OCI-LY1 (cell line): ENCODE measurements at regions not wholly inside any gene's neighbourhood (a gene's known extent, or its start where the extent isn't known, plus 50 kb on each side); places are given as distances from the start of the nearest gene placed in this dataset.
"Not testable (repeated sequence)": the region's sequence is repeated elsewhere in the genome, so short reads cannot be mapped to it uniquely, and the experiment has no call there.

Source experiments
- H2AFZ ChIP-seq: fragments of 200-600 bp; sonication (generic), shearing (Covaris generic); 2 replicates; pipeline ENCODE4 v1.6.0; 2014; ENCODE audit warnings: antibody characterized with exemption, mild to moderate bottlenecking, low read length
- H3F3A ChIP-seq: fragments of 200-600 bp; sonication (generic), shearing (Covaris generic); 2 replicates; pipeline ENCODE4 v1.6.0; 2014; ENCODE audit warnings: mild to moderate bottlenecking, antibody characterized with exemption, low read length, moderate library complexity; ENCODE audit not compliant: insufficient read depth
- H3K27ac ChIP-seq: fragments of 200-600 bp; sonication (generic); 2 replicates; pipeline ENCODE4 v1.5.1; 2014; ENCODE audit warnings: low read length, mixed run types, mild to moderate bottlenecking, low read depth; ENCODE audit not compliant: poor library complexity, severe bottlenecking
- H3K27me3 ChIP-seq: fragments of 200-600 bp; sonication (generic); 2 replicates; pipeline ENCODE4 v1.6.0; 2014; ENCODE audit warnings: antibody characterized with exemption, mild to moderate bottlenecking, low read length, moderate library complexity; ENCODE audit not compliant: insufficient read depth
- H3K36me3 ChIP-seq: fragments of 200-600 bp; sonication (generic); 2 replicates; pipeline ENCODE4 v1.6.1; 2014; ENCODE audit warnings: mild to moderate bottlenecking, antibody characterized with exemption, low read length, moderate library complexity, mixed read lengths; ENCODE audit not compliant: insufficient read depth
- H3K4me1 ChIP-seq: fragments of 200-600 bp; sonication (generic); 2 replicates; pipeline ENCODE4 v1.5.1; 2014; ENCODE audit warnings: mild to moderate bottlenecking, low read length, moderate library complexity; ENCODE audit not compliant: insufficient read depth, severe bottlenecking
- H3K4me2 ChIP-seq: fragments of 200-600 bp; sonication (generic), shearing (Covaris generic); 2 replicates; pipeline ENCODE4 v1.6.1; 2014; ENCODE audit warnings: low read length
- H3K4me3 ChIP-seq: fragments of 200-600 bp; sonication (generic); 2 replicates; pipeline ENCODE4 v1.5.1; 2014; ENCODE audit warnings: low read length, low read depth, mild to moderate bottlenecking, mixed read lengths; ENCODE audit not compliant: poor library complexity, severe bottlenecking
- H3K79me2 ChIP-seq: fragments of 200-600 bp; shearing (Covaris generic); 2 replicates; pipeline ENCODE4 v1.6.1; 2016; ENCODE audit warnings: mixed run types, low read length, mixed read lengths; ENCODE audit not compliant: insufficient read depth
- H3K9ac ChIP-seq: fragments of 200-600 bp; sonication (generic), shearing (Covaris generic); 2 replicates; pipeline ENCODE4 v1.6.1; 2014; ENCODE audit warnings: mild to moderate bottlenecking, low read length, mixed read lengths
- H3K9me2 ChIP-seq: fragments of 200-600 bp; sonication (generic), shearing (Covaris generic); 2 replicates; pipeline ENCODE4 v1.6.1; 2014; ENCODE audit warnings: low read depth, mild to moderate bottlenecking, low read length, mixed read lengths
- H3K9me3 ChIP-seq: fragments of 200-600 bp; shearing (Covaris generic); 2 replicates; pipeline ENCODE4 v1.6.1; 2014; ENCODE audit warnings: low read length, mixed read lengths
- H4K20me1 ChIP-seq: fragments of 200-600 bp; sonication (generic), shearing (Covaris generic); 2 replicates; pipeline ENCODE4 v1.6.0; 2016; ENCODE audit warnings: mild to moderate bottlenecking, low read length; ENCODE audit not compliant: insufficient read depth
- EZH2 ChIP-seq: fragments of 200-600 bp; sonication (generic), shearing (Covaris generic); IDR thresholded peaks from 2 replicates; pipeline ENCODE4 v1.8.0; 2017; ENCODE audit warnings: borderline replicate concordance, mixed run types, mild to moderate bottlenecking, antibody characterized with exemption, low read length, moderate library complexity, mixed read lengths
- TF ChIP-seq, protein P1 (sequence below): fragments of 200-600 bp; sonication (generic), shearing (Covaris generic); IDR thresholded peaks from 2 replicates; pipeline ENCODE4 v1.5.1; 2017; ENCODE audit warnings: mild to moderate bottlenecking, antibody characterized with exemption, low read length, moderate library complexity, mixed read lengths

GRCh38 chrX:7993873-7994272 is 66.7 kb upstream of the PNPLA4 start:
- Histone ChIP-seq H3K9ac (no peak overlapping the region), H3K9me2 (no peaks in the 10 kb centered on the region)
- TF ChIP-seq, protein P1, sequence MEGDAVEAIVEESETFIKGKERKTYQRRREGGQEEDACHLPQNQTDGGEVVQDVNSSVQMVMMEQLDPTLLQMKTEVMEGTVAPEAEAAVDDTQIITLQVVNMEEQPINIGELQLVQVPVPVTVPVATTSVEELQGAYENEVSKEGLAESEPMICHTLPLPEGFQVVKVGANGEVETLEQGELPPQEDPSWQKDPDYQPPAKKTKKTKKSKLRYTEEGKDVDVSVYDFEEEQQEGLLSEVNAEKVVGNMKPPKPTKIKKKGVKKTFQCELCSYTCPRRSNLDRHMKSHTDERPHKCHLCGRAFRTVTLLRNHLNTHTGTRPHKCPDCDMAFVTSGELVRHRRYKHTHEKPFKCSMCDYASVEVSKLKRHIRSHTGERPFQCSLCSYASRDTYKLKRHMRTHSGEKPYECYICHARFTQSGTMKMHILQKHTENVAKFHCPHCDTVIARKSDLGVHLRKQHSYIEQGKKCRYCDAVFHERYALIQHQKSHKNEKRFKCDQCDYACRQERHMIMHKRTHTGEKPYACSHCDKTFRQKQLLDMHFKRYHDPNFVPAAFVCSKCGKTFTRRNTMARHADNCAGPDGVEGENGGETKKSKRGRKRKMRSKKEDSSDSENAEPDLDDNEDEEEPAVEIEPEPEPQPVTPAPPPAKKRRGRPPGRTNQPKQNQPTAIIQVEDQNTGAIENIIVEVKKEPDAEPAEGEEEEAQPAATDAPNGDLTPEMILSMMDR, result no peak
- TF ChIP-seq EZH2, result no peak

GRCh38 chrX:7988013-7988759 is 61.0 kb upstream of the PNPLA4 start:
- not testable (repeated sequence) for H3K4me3 ChIP-seq, H3K9me3 ChIP-seq, H3K4me2 ChIP-seq, H2AFZ ChIP-seq, H3K27me3 ChIP-seq, H3F3A ChIP-seq, H3K9me2 ChIP-seq, H3K36me3 ChIP-seq, H3K79me2 ChIP-seq, H3K27ac ChIP-seq, H3K4me1 ChIP-seq, H3K9ac ChIP-seq, H4K20me1 ChIP-seq

More at GRCh38 chrX:7993873-7994272, 66.7 kb upstream of the PNPLA4 start:
- Histone ChIP-seq H3K27me3 (no peaks in the 10 kb centered on the region), H4K20me1 (no peaks in the 10 kb centered on the region), H3K9me3 (no peaks in the 10 kb centered on the region), H3F3A (no peaks in the 10 kb centered on the region), H3K36me3 (no peaks in the 10 kb centered on the region), H3K4me1 (no peaks in the 10 kb centered on the region), H2AFZ (no peak overlapping the region), H3K27ac (no peak overlapping the region), H3K79me2 (no peaks in the 10 kb centered on the region), H3K4me2 (no peak overlapping the region), H3K4me3 (no peak overlapping the region)

- H3K79me2 ChIP-seq, result no peaks in the 10 kb centered on the region
- no peak overlapping the region for H3K4me3 ChIP-seq
- no peaks in the 10 kb centered on the region for H3K36me3 ChIP-seq
- no peaks in the 10 kb centered on the region for H3F3A ChIP-seq
- H3K27ac ChIP-seq, result no peak overlapping the region
- no peak overlapping the region for H3K9ac ChIP-seq
- no peaks in the 10 kb centered on the region for H4K20me1 ChIP-seq
- no peak overlapping the region for H3K4me2 ChIP-seq
- H3K9me3 ChIP-seq, result no peaks in the 10 kb centered on the region
- TF ChIP-seq, protein P1, result no peak
- TF ChIP-seq EZH2, result no peak
- H3K9me2 ChIP-seq, result no peaks in the 10 kb centered on the region
- no peaks in the 10 kb centered on the region for H3K27me3 ChIP-seq
- no peak overlapping the region for H2AFZ ChIP-seq
- no peaks in the 10 kb centered on the region for H3K4me1 ChIP-seq
Observed at GRCh38 chrX:7987160-7988012, 60.2 kb upstream of the PNPLA4 start.

GRCh38 chrX:7986738-7987137 is 59.5 kb upstream of the PNPLA4 start:
- H4K20me1 ChIP-seq, H3K4me2 ChIP-seq, H3K9me3 ChIP-seq, H3K27me3 ChIP-seq, H2AFZ ChIP-seq, H3K79me2 ChIP-seq, H3K4me1 ChIP-seq, H3K4me3 ChIP-seq, H3K9me2 ChIP-seq, H3K9ac ChIP-seq, H3K36me3 ChIP-seq, H3F3A ChIP-seq, H3K27ac ChIP-seq: not testable (repeated sequence)
